GM12872 (cell line): ENCODE measurements at regions not wholly inside any gene's neighbourhood (a gene's known extent, or its start where the extent isn't known, plus 50 kb on each side); places are given as distances from the start of the nearest gene placed in this dataset.

ENCODE experiments used
- TF ChIP-seq, protein P1 (sequence below): IDR thresholded peaks from 3 replicates; pipeline ENCODE4 v1.5.1; 2011; ENCODE audit warnings: low read depth, mild to moderate bottlenecking, low read length, moderate library complexity; ENCODE audit not compliant: insufficient read depth

DNA sequence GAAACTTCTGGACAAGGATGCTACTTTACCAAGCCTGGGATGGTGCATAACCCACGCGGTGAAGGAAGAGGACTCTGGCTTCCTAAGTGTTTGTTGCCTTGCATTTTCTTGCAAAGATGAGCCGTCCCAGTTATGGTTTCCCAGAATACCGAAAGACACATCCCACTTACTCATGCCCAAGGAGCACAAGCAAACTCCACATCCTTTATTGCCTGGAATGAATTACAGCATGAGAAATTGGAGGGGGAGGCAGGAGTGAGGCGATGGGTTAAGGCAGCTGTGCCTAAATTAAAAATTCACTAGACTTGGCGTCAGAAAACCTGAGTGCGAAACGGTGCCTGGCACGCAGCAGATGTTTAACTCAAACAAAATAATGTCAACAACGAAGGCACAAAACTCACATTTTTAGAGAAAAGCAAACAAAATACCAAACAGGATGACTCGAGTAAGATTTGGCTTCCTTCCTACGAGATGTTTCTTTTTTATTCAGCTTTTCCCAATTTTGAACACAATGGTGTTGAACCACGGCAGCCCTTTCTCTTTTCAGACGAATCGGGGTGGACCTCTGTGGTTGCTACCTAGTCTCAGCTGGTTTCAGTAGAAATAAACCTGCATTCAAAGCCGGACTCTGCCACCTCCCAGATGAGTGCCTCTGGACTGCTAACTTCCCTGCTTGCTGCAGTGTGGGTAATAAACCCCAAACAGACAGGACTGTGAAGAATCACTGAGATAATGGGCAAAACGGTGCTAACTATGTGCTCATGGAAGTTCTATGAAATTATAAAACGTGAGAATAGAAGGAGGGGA is 100.3 kb upstream of the NCK2 start:
- TF ChIP-seq, protein P1, sequence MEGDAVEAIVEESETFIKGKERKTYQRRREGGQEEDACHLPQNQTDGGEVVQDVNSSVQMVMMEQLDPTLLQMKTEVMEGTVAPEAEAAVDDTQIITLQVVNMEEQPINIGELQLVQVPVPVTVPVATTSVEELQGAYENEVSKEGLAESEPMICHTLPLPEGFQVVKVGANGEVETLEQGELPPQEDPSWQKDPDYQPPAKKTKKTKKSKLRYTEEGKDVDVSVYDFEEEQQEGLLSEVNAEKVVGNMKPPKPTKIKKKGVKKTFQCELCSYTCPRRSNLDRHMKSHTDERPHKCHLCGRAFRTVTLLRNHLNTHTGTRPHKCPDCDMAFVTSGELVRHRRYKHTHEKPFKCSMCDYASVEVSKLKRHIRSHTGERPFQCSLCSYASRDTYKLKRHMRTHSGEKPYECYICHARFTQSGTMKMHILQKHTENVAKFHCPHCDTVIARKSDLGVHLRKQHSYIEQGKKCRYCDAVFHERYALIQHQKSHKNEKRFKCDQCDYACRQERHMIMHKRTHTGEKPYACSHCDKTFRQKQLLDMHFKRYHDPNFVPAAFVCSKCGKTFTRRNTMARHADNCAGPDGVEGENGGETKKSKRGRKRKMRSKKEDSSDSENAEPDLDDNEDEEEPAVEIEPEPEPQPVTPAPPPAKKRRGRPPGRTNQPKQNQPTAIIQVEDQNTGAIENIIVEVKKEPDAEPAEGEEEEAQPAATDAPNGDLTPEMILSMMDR = no peak

DNA sequence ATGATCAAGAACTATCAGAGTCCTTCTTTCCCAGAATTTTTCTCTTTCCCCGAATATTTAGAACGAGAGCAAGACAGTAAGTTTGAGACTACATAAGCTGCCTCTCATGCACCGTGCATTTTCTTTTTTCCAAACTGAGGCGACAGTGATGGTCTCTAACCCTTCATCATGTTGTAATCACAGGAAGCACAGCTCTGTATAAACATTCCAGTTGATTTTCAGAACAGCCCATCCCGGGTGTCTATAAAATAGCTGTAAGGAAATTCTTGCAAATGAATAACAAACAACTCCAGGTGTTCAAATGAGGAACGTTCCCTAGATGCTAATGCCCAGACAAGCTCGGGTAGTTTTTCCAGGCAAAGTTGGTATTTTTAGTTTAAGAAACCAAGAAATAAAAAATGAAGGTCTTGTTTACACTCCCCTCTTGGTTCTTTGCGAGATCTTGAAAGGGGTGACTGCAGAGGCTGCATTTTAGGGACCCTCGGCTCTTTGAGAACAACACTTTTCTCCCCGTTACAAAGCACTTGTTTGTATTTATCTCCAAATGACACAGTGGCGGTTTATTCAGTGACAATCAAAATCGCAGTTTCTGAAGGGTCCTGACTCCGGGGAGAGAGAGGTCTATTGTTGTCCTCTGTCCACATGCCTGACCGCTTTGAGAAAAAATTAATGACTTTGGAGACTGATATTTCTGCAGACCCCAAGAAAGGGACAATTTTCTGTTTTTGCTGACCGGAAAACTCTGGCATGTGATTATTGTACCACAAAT is 101.1 kb upstream of the NCK2 start:
- TF ChIP-seq, protein P1 = no peak

DNA sequence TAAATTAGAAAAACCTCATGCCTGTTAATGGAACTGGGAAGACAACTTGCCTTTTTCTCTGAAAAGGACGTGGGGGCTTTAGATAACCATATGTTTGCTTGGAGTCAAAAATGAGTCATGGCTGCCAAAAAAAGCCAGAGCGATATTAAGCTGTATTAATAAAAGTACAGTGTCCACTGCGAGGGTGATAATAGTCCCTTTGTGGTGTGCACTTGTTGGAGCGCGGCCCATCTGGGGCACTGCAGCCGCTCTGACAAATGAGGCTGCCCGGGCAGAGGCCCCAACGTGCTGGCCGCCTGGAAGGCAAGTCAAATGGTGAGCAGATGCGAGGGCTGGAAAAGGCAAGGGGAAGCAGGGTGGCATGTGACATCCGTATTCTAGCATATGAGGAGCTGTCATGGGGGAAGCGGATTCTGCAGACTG is 103.3 kb upstream of the NCK2 start:
- TF ChIP-seq, protein P1 = no peak

DNA sequence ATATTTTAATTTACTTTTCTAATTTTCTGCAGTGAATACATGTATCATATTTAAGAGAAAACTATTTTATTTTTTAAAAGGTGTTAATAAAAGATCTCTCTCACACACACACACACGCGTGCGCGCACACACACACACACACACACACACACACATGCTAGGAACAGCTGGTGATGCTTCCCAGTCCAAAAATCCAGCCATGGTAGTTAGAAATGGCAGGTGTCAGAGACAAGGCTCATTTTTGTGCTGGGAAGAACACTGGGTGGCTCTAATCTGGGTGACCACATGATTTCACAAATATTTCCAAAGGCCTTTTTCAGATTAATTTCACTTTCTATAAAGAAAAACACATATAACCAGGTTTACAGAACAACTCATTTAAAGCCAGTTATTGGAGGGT is 104.5 kb upstream of the NCK2 start:
- TF ChIP-seq, protein P1 = no peak

DNA sequence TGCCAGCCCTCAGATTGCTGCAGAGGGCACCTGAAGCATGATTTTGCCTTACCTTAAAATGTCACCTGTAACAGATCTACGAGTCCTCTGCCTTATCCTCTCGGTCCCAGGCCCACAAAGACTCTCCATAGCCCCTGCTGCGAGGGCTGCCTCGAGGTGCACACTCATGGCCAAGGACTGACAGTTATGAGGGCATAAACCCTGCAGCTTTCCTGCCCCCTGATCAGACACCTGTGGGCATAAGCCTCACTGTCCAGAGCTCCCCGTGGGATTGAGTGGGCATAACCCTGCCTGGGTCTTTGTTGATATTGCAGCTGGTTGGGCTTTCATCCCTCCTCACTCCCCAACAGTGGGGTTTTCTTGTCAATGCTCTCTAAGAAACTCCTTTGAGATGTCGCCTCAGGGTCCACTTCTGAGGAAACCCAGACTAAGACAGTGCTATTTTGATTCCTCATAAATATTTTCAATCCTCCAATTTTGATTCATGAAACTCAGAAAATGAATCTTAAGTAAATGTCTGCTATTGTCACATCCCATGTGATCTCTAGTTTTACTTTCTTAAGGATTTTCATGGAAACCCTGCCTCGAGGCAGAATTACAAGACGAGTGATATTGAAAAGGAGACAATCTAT is 108.5 kb upstream of the NCK2 start:
- TF ChIP-seq, protein P1 = no peak

DNA sequence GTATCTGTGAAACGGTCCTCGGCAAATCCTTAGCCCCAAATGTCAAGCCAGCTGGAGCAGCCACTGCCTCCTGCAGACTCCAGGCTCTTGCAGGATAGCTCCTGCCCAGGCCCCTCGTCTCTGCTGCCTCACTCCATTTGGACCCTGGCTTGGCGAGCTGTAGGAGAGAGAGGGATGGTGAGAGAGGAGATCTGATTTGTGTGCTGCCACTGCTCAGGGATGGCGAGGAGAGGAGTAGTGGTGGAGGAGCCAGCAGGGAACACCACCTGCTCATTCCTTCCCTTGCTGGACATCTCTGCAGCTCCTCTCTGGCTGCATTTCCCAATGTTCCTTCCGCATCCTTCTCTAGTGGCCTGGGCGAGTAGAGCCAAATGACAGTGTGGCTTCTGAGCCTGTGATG is 109.1 kb upstream of the NCK2 start:
- TF ChIP-seq, protein P1 = no peak

DNA sequence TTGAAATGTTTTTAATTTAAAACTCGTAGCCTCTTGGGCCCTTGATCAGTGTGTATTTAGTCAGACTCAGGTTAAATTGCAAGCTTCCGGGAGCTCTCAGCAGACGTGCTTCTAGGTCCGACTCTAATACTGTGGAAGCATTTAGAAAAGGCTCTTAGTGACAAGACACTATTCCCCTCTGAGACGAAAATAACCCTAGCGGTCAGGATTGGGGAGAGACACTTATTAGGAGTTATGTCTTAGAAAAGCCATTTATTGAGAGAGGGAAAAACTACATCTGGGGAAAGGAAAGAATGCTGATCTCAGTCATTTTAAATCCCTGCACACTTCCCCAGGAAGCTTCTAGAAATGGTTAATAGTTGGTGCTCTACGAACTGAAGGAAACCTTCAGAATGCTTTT is 110.5 kb upstream of the NCK2 start:
- TF ChIP-seq, protein P1 = no peak
